ENCODE measurements at regions not wholly inside any gene's neighbourhood (a gene's known extent, or its start where the extent isn't known, plus 50 kb on each side); places are given as distances from the start of the nearest gene placed in this dataset.

- Mint-ChIP-seq H3K4me1 (peaks cover 0 to 4% (median 2%) of the 10 kb centered on the region in 3 donors), H3K27ac (no peak overlapping the region), H3K27me3 (peaks cover 0 to 3% of the 10 kb centered on the region in 2 donors), H3K36me3 (peaks cover 0 to 2% (median 0%) of the 10 kb centered on the region in 3 donors), H3K4me3 (no peak overlapping the region), H3K9me3 (peaks cover 0 to 2% (median 0%) of the 10 kb centered on the region in 5 donors)
- CTCF ChIA-PET: interaction anchor here (1.7 kb wide), 1 partner anchor 14 kb away, joined by 3 read pairs; no protein-coding TSS in a partner anchor
- no peak for DNase-seq
- POLR2A ChIA-PET: interaction anchor here (0.7 kb wide), 1 partner anchor 284 kb away, joined by 4 read pairs; no protein-coding TSS in a partner anchor
- H3K9me3 ChIP-seq (ENCODE audit: low read length): no peaks in the 10 kb centered on the region
- no peaks in the 10 kb centered on the region for H3K36me3 ChIP-seq (ENCODE audit: insufficient read depth, low read length)
- H3K27ac ChIP-seq (ENCODE audit: low read depth, low read length): no peak overlapping the region
- H3K4me3 ChIP-seq (ENCODE audit: low read length): no peak overlapping the region
- H3K4me1 ChIP-seq (ENCODE audit: insufficient read depth, low read length): no peaks in the 10 kb centered on the region
- H3K27me3 ChIP-seq (ENCODE audit: insufficient read depth, low read length, poor library complexity, severe bottlenecking): no peaks in the 10 kb centered on the region
These were observed 374.8 kb upstream of the AKR1E2 start for GRCh38 chr10:4450981-4451908.

GRCh38 chr10:4450169-4450568 lies 375.8 kb upstream of the AKR1E2 start:
- ChIA-PET CTCF (no interaction called here), POLR2A (interaction anchor here (0.6 kb wide), 1 partner anchor 13 kb away, joined by 3 read pairs; no protein-coding TSS in a partner anchor)
- Histone ChIP-seq H3K27me3 (ENCODE audit: insufficient read depth, low read length, poor library complexity, severe bottlenecking) (no peaks in the 10 kb centered on the region), H3K27ac (ENCODE audit: low read depth, low read length) (no peak overlapping the region), H3K36me3 (ENCODE audit: insufficient read depth, low read length) (no peaks in the 10 kb centered on the region), H3K9me3 (ENCODE audit: low read length) (no peaks in the 10 kb centered on the region), H3K4me1 (ENCODE audit: insufficient read depth, low read length) (no peaks in the 10 kb centered on the region), H3K4me3 (ENCODE audit: low read length) (no peak overlapping the region)
- Mint-ChIP-seq H3K27me3 (peaks cover 0 to 11% of the 10 kb centered on the region in 2 donors), H3K27ac (no peak overlapping the region), H3K4me3 (no peak overlapping the region), H3K9me3 (peaks cover 0 to 3% (median under 1%) of the 10 kb centered on the region in 5 donors), H3K4me1 (peaks cover 0 to 4% (median 2%) of the 10 kb centered on the region in 3 donors), H3K36me3 (peaks cover 0 to 4% (median 0%) of the 10 kb centered on the region in 3 donors)
- no peak for DNase-seq

GRCh38 chr10:4448030-4448429 lies 378.0 kb upstream of the AKR1E2 start:
- no peak overlapping the region for H3K27ac ChIP-seq (ENCODE audit: low read depth, low read length)
- H3K36me3 ChIP-seq (ENCODE audit: insufficient read depth, low read length): no peaks in the 10 kb centered on the region
- H3K4me3 Mint-ChIP-seq: no peak overlapping the region
- no peaks in the 10 kb centered on the region for H3K9me3 ChIP-seq (ENCODE audit: low read length)
- peaks cover 15 to 18% (median 16%) of the 10 kb centered on the region in 5 donors for H3K9me3 Mint-ChIP-seq
- H3K4me1 Mint-ChIP-seq: peaks cover 0 to 4% (median 2%) of the 10 kb centered on the region in 3 donors
- peaks cover 0 to 20% (median 2%) of the 10 kb centered on the region in 3 donors for H3K36me3 Mint-ChIP-seq
- ChIA-PET POLR2A (no interaction called here), CTCF (no interaction called here)
- H3K4me1 ChIP-seq (ENCODE audit: insufficient read depth, low read length): no peaks in the 10 kb centered on the region
- no peak overlapping the region for H3K27ac Mint-ChIP-seq
- no peaks in the 10 kb centered on the region for H3K27me3 ChIP-seq (ENCODE audit: insufficient read depth, low read length, poor library complexity, severe bottlenecking)
- H3K27me3 Mint-ChIP-seq: peaks cover 4 to 22% of the 10 kb centered on the region in 2 donors
- no peak for DNase-seq
- no peak overlapping the region for H3K4me3 ChIP-seq (ENCODE audit: low read length)

- H3K4me1 Mint-ChIP-seq: no peaks in the 10 kb centered on the region
- H3K27me3 ChIP-seq (ENCODE audit: insufficient read depth, low read length, poor library complexity, severe bottlenecking): no peaks in the 10 kb centered on the region
- H3K4me3 ChIP-seq (ENCODE audit: low read length): no peak overlapping the region
- ChIA-PET CTCF (no interaction called here), POLR2A (interaction anchor here (0.6 kb wide), 1 partner anchor 10 kb away, joined by 3 read pairs; no protein-coding TSS in a partner anchor)
- no peaks in the 10 kb centered on the region for H3K4me1 ChIP-seq (ENCODE audit: insufficient read depth, low read length)
- peaks cover 0 to 31% (median 2%) of the 10 kb centered on the region in 3 donors for H3K36me3 Mint-ChIP-seq
- no peaks in the 10 kb centered on the region for H3K36me3 ChIP-seq (ENCODE audit: insufficient read depth, low read length)
- no peak overlapping the region for H3K27ac Mint-ChIP-seq
- peaks cover 19 to 26% (median 24%) of the 10 kb centered on the region in 5 donors for H3K9me3 Mint-ChIP-seq
- no peak overlapping the region for H3K4me3 Mint-ChIP-seq
- no peak overlapping the region for H3K27ac ChIP-seq (ENCODE audit: low read depth, low read length)
- H3K27me3 Mint-ChIP-seq: peaks cover 8 to 31% of the 10 kb centered on the region in 2 donors
- no peaks in the 10 kb centered on the region for H3K9me3 ChIP-seq (ENCODE audit: low read length)
- no peak for DNase-seq
These were observed 382.6 kb upstream of the AKR1E2 start for GRCh38 chr10:4443419-4443818.

- peaks cover 19 to 26% (median 24%) of the 10 kb centered on the region in 5 donors for H3K9me3 Mint-ChIP-seq
- H3K4me1 Mint-ChIP-seq: no peaks in the 10 kb centered on the region
- H3K36me3 ChIP-seq (ENCODE audit: insufficient read depth, low read length): no peaks in the 10 kb centered on the region
- DNase-seq: no peak
- no peak overlapping the region for H3K4me3 ChIP-seq (ENCODE audit: low read length)
- H3K27ac Mint-ChIP-seq: no peak overlapping the region
- H3K27ac ChIP-seq (ENCODE audit: low read depth, low read length): no peak overlapping the region
- H3K4me3 Mint-ChIP-seq: no peak overlapping the region
- ChIA-PET CTCF (no interaction called here), POLR2A (no interaction called here)
- no peaks in the 10 kb centered on the region for H3K4me1 ChIP-seq (ENCODE audit: insufficient read depth, low read length)
- peaks cover 8 to 31% of the 10 kb centered on the region in 2 donors for H3K27me3 Mint-ChIP-seq
- H3K27me3 ChIP-seq (ENCODE audit: insufficient read depth, low read length, poor library complexity, severe bottlenecking): no peaks in the 10 kb centered on the region
- no peaks in the 10 kb centered on the region for H3K9me3 ChIP-seq (ENCODE audit: low read length)
- peaks cover 0 to 31% (median 2%) of the 10 kb centered on the region in 3 donors for H3K36me3 Mint-ChIP-seq
These were observed 383.7 kb upstream of the AKR1E2 start for GRCh38 chr10:4442296-4442695.

GRCh38 chr10:4440260-4440659 lies 385.7 kb upstream of the AKR1E2 start:
- H3K4me1 ChIP-seq (ENCODE audit: insufficient read depth, low read length): no peaks in the 10 kb centered on the region
- H3K27me3 Mint-ChIP-seq: peaks cover 8 to 22% of the 10 kb centered on the region in 2 donors
- H3K9me3 Mint-ChIP-seq: peaks cover 19 to 25% (median 24%) of the 10 kb centered on the region in 5 donors
- POLR2A ChIA-PET: no interaction called here
- no peaks in the 10 kb centered on the region for H3K36me3 ChIP-seq (ENCODE audit: insufficient read depth, low read length)
- H3K9me3 ChIP-seq (ENCODE audit: low read length): no peaks in the 10 kb centered on the region
- no peak overlapping the region for H3K27ac ChIP-seq (ENCODE audit: low read depth, low read length)
- H3K4me3 Mint-ChIP-seq: no peak overlapping the region
- no peaks in the 10 kb centered on the region for H3K27me3 ChIP-seq (ENCODE audit: insufficient read depth, low read length, poor library complexity, severe bottlenecking)
- no peak for DNase-seq
- H3K36me3 Mint-ChIP-seq: peaks cover 0 to 27% (median 2%) of the 10 kb centered on the region in 3 donors
- no peak overlapping the region for H3K4me3 ChIP-seq (ENCODE audit: low read length)
- CTCF ChIA-PET: no interaction called here
- no peak overlapping the region for H3K27ac Mint-ChIP-seq
- H3K4me1 Mint-ChIP-seq: no peaks in the 10 kb centered on the region

- Histone ChIP-seq H3K4me3 (ENCODE audit: low read length) (no peak overlapping the region), H3K36me3 (ENCODE audit: insufficient read depth, low read length) (no peaks in the 10 kb centered on the region), H3K27me3 (ENCODE audit: insufficient read depth, low read length, poor library complexity, severe bottlenecking) (no peaks in the 10 kb centered on the region), H3K27ac (ENCODE audit: low read depth, low read length) (no peak overlapping the region), H3K4me1 (ENCODE audit: insufficient read depth, low read length) (no peaks in the 10 kb centered on the region), H3K9me3 (ENCODE audit: low read length) (no peaks in the 10 kb centered on the region)
- H3K4me1 Mint-ChIP-seq: no peaks in the 10 kb centered on the region
- peaks cover 2 to 6% (median 6%) of the 10 kb centered on the region in 5 donors for H3K9me3 Mint-ChIP-seq
- H3K27ac Mint-ChIP-seq: no peak overlapping the region
- H3K27me3 Mint-ChIP-seq: peaks cover 4 to 8% of the 10 kb centered on the region in 2 donors
- H3K36me3 Mint-ChIP-seq: peaks cover 0 to 10% (median 0%) of the 10 kb centered on the region in 3 donors
- CTCF ChIA-PET: no interaction called here
- POLR2A ChIA-PET: no interaction called here
- no peak for DNase-seq
- no peak overlapping the region for H3K4me3 Mint-ChIP-seq
These were observed 388.2 kb upstream of the AKR1E2 start for GRCh38 chr10:4437791-4438190.

GRCh38 chr10:4437061-4437460 lies 388.9 kb upstream of the AKR1E2 start:
- ChIA-PET POLR2A (interaction anchor here (0.7 kb wide), 1 partner anchor 13 kb away, joined by 3 read pairs; no protein-coding TSS in a partner anchor), CTCF (no interaction called here)
- Mint-ChIP-seq H3K4me3 (no peak overlapping the region), H3K4me1 (no peaks in the 10 kb centered on the region), H3K9me3 (peaks cover under 1 to 3% (median 2%) of the 10 kb centered on the region in 5 donors), H3K27me3 (peaks cover 3 to 5% of the 10 kb centered on the region in 2 donors), H3K36me3 (peaks cover 0 to 6% (median 0%) of the 10 kb centered on the region in 3 donors), H3K27ac (no peak overlapping the region)
- Histone ChIP-seq H3K27ac (ENCODE audit: low read depth, low read length) (no peak overlapping the region), H3K4me3 (ENCODE audit: low read length) (no peak overlapping the region), H3K27me3 (ENCODE audit: insufficient read depth, low read length, poor library complexity, severe bottlenecking) (no peaks in the 10 kb centered on the region), H3K36me3 (ENCODE audit: insufficient read depth, low read length) (no peaks in the 10 kb centered on the region), H3K4me1 (ENCODE audit: insufficient read depth, low read length) (no peaks in the 10 kb centered on the region), H3K9me3 (ENCODE audit: low read length) (no peaks in the 10 kb centered on the region)
- DNase-seq: no peak

Data from CD8-positive, alpha-beta memory T cell (primary cell).